ENCODE measurements at regions not wholly inside any gene's neighbourhood (a gene's known extent, or its start where the extent isn't known, plus 50 kb on each side); places are given as distances from the start of the nearest gene placed in this dataset.

- TF ChIP-seq CTCF (IDR thresholded peaks at IDR 0.05) (no peak), ZFX (IDR thresholded peaks at IDR 0.05; ENCODE audit: borderline replicate concordance) (no peak)
- peak overlapping the region; percentile 28 for H3K27ac ChIP-seq
These were observed 386.8 kb downstream of the LMO4 start for GRCh38 chr1:87715471-87715870.

GRCh38 chr1:87717157-87717670 is 388.5 kb downstream of the LMO4 start:
- TF ChIP-seq CTCF (IDR thresholded peaks at IDR 0.05), result no peak
- no peak overlapping the region for H3K27ac ChIP-seq

- TF ChIP-seq ZFX (IDR thresholded peaks at IDR 0.05; ENCODE audit: borderline replicate concordance) (no peak), CTCF (IDR thresholded peaks at IDR 0.05) (no peak)
These were observed 389.7 kb downstream of the LMO4 start for GRCh38 chr1:87718241-87718950.

GRCh38 chr1:87719658-87720057 is 391.0 kb downstream of the LMO4 start:
- no peak overlapping the region for H3K27ac ChIP-seq
- TF ChIP-seq CTCF (IDR thresholded peaks at IDR 0.05) (no peak), ZFX (IDR thresholded peaks at IDR 0.05; ENCODE audit: borderline replicate concordance) (no peak)

More at GRCh38 chr1:87718241-87718950, 389.7 kb downstream of the LMO4 start:
- H3K27ac ChIP-seq, result peak overlapping the region; percentile 17; the same call in 1 of the 2 replicates

- H3K27ac ChIP-seq, result no peak overlapping the region
- TF ChIP-seq ZFX (IDR thresholded peaks at IDR 0.05; ENCODE audit: borderline replicate concordance) (no peak), CTCF (IDR thresholded peaks at IDR 0.05) (no peak)
These were observed 391.9 kb downstream of the LMO4 start for GRCh38 chr1:87720561-87720960.

- H3K27ac ChIP-seq, result no peak overlapping the region
- TF ChIP-seq CTCF (IDR thresholded peaks at IDR 0.05) (no peak), ZFX (IDR thresholded peaks at IDR 0.05; ENCODE audit: borderline replicate concordance) (no peak)
These were observed 394.5 kb downstream of the LMO4 start for GRCh38 chr1:87723193-87723592.

- no peak overlapping the region for H3K27ac ChIP-seq
- TF ChIP-seq CTCF (IDR thresholded peaks at IDR 0.05), result no peak
- TF ChIP-seq ZFX (IDR thresholded peaks at IDR 0.05; ENCODE audit: borderline replicate concordance), result no peak
These were observed 399.5 kb downstream of the LMO4 start for GRCh38 chr1:87728169-87728568.
